C4-2B (cell line): ENCODE measurements at regions not wholly inside any gene's neighbourhood (a gene's known extent, or its start where the extent isn't known, plus 50 kb on each side); places are given as distances from the start of the nearest gene placed in this dataset.

Source experiments
- CTCF ChIP-seq: fragments of 450-650 bp; conservative IDR thresholded peaks from 2 replicates; pipeline ENCODE4 v1.5.1; 2017; ENCODE audit warnings: mild to moderate bottlenecking
- ZFX ChIP-seq: fragments of 450-650 bp; IDR thresholded peaks from 2 replicates; pipeline ENCODE4 v1.6.1; 2017

GRCh38 chr11:82076126-82076525, 657.5 kb downstream of the FAM181B start:
- TF ChIP-seq CTCF (no peak), ZFX (no peak)
